Colon (tissue), 2 donors: ENCODE measurements at regions not wholly inside any gene's neighbourhood (a gene's known extent, or its start where the extent isn't known, plus 50 kb on each side); places are given as distances from the start of the nearest gene placed in this dataset.
"Not testable (repeated sequence)": the region's sequence is repeated elsewhere in the genome, so short reads cannot be mapped to it uniquely, and the experiment has no call there.

Experiments used
- FAIRE-seq: peaks from 2 replicates; lab custom pipeline; 2012; peaks lifted over from hg19 to GRCh38; lab: Jason Lieb, UNC
- donor health status: control.
- donor health status: control.

- not testable (repeated sequence) for FAIRE-seq
Measured at GRCh38 chr9:106109706-106110105, 415.4 kb downstream of the TMEM38B start.

GRCh38 chr9:106110483-106110882 is 416.1 kb downstream of the TMEM38B start:
- no peak for FAIRE-seq

GRCh38 chr9:106111039-106111730 is 416.8 kb downstream of the TMEM38B start:
- FAIRE-seq, result no peak

GRCh38 chr9:106112935-106113334 is 418.6 kb downstream of the TMEM38B start:
- FAIRE-seq, result no peak

GRCh38 chr9:106119176-106119575 is 424.8 kb downstream of the TMEM38B start:
- no peak for FAIRE-seq

- no peak for FAIRE-seq
Measured at GRCh38 chr9:106120071-106120470, 425.7 kb downstream of the TMEM38B start.

- FAIRE-seq, result no peak
Measured at GRCh38 chr9:106127776-106128175, 433.4 kb downstream of the TMEM38B start.

GRCh38 chr9:106130374-106130773 is 436.0 kb downstream of the TMEM38B start:
- FAIRE-seq, result no peak

- FAIRE-seq, result no peak
Measured at GRCh38 chr9:106143781-106144180, 449.4 kb downstream of the TMEM38B start.

- FAIRE-seq, result no peak
Measured at GRCh38 chr9:106146066-106146840, 451.9 kb downstream of the TMEM38B start.

- no peak for FAIRE-seq
Measured at GRCh38 chr9:106146886-106147285, 452.5 kb downstream of the TMEM38B start.

GRCh38 chr9:106149956-106150355 is 455.6 kb downstream of the TMEM38B start:
- no peak for FAIRE-seq

GRCh38 chr9:106156465-106156864 is 462.1 kb downstream of the TMEM38B start:
- no peak for FAIRE-seq

- no peak for FAIRE-seq
Measured at GRCh38 chr9:106172265-106172664, 477.9 kb downstream of the TMEM38B start.

GRCh38 chr9:106174346-106174745 is 480.0 kb downstream of the TMEM38B start:
- FAIRE-seq, result no peak

GRCh38 chr9:106177216-106177615 is 482.9 kb downstream of the TMEM38B start:
- no peak for FAIRE-seq

GRCh38 chr9:106179191-106179590 is 484.9 kb downstream of the TMEM38B start:
- FAIRE-seq, result no peak

- not testable (repeated sequence) for FAIRE-seq
Measured at GRCh38 chr9:106203815-106204516, 509.6 kb downstream of the TMEM38B start.

GRCh38 chr9:106207298-106207697 is 513.0 kb downstream of the TMEM38B start:
- FAIRE-seq, result no peak

- FAIRE-seq, result no peak
Measured at GRCh38 chr9:106218427-106218826, 524.1 kb downstream of the TMEM38B start.

- FAIRE-seq, result no peak
Measured at GRCh38 chr9:106218854-106219253, 524.5 kb downstream of the TMEM38B start.

GRCh38 chr9:106220415-106220814 is 526.1 kb downstream of the TMEM38B start:
- FAIRE-seq, result no peak

GRCh38 chr9:106228861-106229260 is 534.5 kb downstream of the TMEM38B start:
- FAIRE-seq, result no peak
